Spleen (tissue), 11 donors: ENCODE measurements at regions not wholly inside any gene's neighbourhood (a gene's known extent, or its start where the extent isn't known, plus 50 kb on each side); places are given as distances from the start of the nearest gene placed in this dataset.

Experiments
- DNase-seq: peaks from one replicate; pipeline ENCODE4 v3.0.0-alpha.2; 2020
- H3K27ac ChIP-seq, 8 donors: fragments of 200-600 bp; sonication (generic) in 7 of 8; 1 replicate in 4 of 8; 2 replicates in 4 of 8; pipeline versions ENCODE4 v1.5.0 to v1.8.0; 2016 to 2021; ENCODE audit warnings: inconsistent platforms in 4 of 8, mild to moderate bottlenecking in 4 of 8, moderate library complexity in 1 of 8
- H3K27me3 ChIP-seq, 7 donors: fragments of 200-600 bp; sonication (generic) in 6 of 7; replicated peaks in 1 of 7; 1 replicate in 4 of 7; 2 replicates in 3 of 7; pipeline versions ENCODE4 v1.5.0 to v1.8.0; 2016 to 2021; ENCODE audit warnings: inconsistent platforms in 3 of 7, mild to moderate bottlenecking in 1 of 7
- H3K36me3 ChIP-seq, 6 donors: fragments of 200-600 bp; sonication (generic) in 5 of 6; 1 replicate in 4 of 6; 2 replicates in 2 of 6; pipeline versions ENCODE4 v1.5.0 to v1.8.0; 2016 to 2021; ENCODE audit warnings: inconsistent platforms in 2 of 6
- H3K4me1 ChIP-seq, 6 donors: fragments of 200-600 bp; sonication (generic) in 5 of 6; 1 replicate in 3 of 6; 2 replicates in 3 of 6; pipeline versions ENCODE4 v1.5.0 to v1.8.0; 2016 to 2021; ENCODE audit warnings: inconsistent platforms in 3 of 6
- H3K4me3 ChIP-seq, 8 donors: fragments of 200-600 bp; sonication (generic) in 7 of 8; 1 replicate in 4 of 8; 2 replicates in 4 of 8; pipeline versions ENCODE4 v1.5.0 to v1.8.0; 2016 to 2021; ENCODE audit warnings: inconsistent platforms in 4 of 8, mild to moderate bottlenecking in 4 of 8, moderate library complexity in 2 of 8
- H3K9me3 ChIP-seq, 8 donors: fragments of 200-600 bp; sonication (generic) in 7 of 8; 1 replicate in 4 of 8; 2 replicates in 4 of 8; pipeline versions ENCODE4 v1.5.0 to v1.8.0; 2016 to 2021; ENCODE audit warnings: inconsistent platforms in 4 of 8
- CTCF ChIP-seq, 11 experiments: fragments of 200-600 bp in 7 of 11; fragments of 450-650 bp in 4 of 11; sonication (generic) in 4 of 11; IDR thresholded peaks in 8 of 11; conservative IDR thresholded peaks in 3 of 11; 1 replicate in 7 of 11; 2 replicates in 4 of 11; pipeline versions ENCODE4 v1.4.0 to v1.8.0; 2016 to 2021; ENCODE audit warnings: antibody characterized with exemption in 11 of 11, inconsistent platforms in 4 of 11, mild to moderate bottlenecking in 1 of 11
- POLR2A ChIP-seq, 3 donors: fragments of 450-650 bp; IDR thresholded peaks; one replicate each; pipeline ENCODE4 v1.5.1; 2017; ENCODE audit warnings: antibody characterized with exemption in 3 of 3, mild to moderate bottlenecking in 1 of 3
- POLR2AphosphoS5 ChIP-seq, 3 donors: sonication (generic); formaldehyde crosslinking; IDR thresholded peaks; one replicate each; pipeline ENCODE4 v1.5.1; 2017; ENCODE audit warnings: antibody characterized with exemption in 3 of 3
- WGBS, 5 donors: extraction: QIAGEN DNeasy Blood & Tissue Kit in 3 of 5; methylation state at CpG; one replicate each; pipeline versions ENCODE4 v1.1.5 to v1.1.7; 2013 to 2018; 5-methylcytosine and 5-hydroxymethylcytosine counted together
- intact Hi-C: fragments of 100-400 bp; cut with DNase I; formaldehyde crosslinking; loops from one replicate; pipeline ENCODE4 v1.15.0; 2023; ENCODE audit warnings: low total_unique reads
- donor health status: healthy with polysubstance abuse.
- donor health status: DM: no; HTN: no; CAD: no; lungs with moderate emphysema.
- donor health status: DM: no; HTN: no; CAD: no.
- donor health status: Bipolar disorder and iron deficiency.
- donor health status: healthy.
- donor health status: DM: no; HTN: no; CAD: no.
- donor health status: DM: yes; HTN: yes; CAD: no.

- no peaks in the 10 kb centered on the region for H3K36me3 ChIP-seq
- DNase-seq, result no peak
- H3K4me3 ChIP-seq, result no peak overlapping the region
- no peak overlapping the region for H3K27ac ChIP-seq
- intact Hi-C loops, result no loop called here
- H3K4me1 ChIP-seq, result no peaks in the 10 kb centered on the region
- peaks cover 0 to 9% (median 0%) of the 10 kb centered on the region in 8 donors for H3K9me3 ChIP-seq
- TF ChIP-seq POLR2A (IDR thresholded peaks at IDR 0.05) (no peak), CTCF (IDR thresholded peaks at IDR 0.05 in 8 of 11, conservative IDR thresholded peaks at IDR 0.05 in 3 of 11) (no peak), POLR2AphosphoS5 (IDR thresholded peaks at IDR 0.05) (no peak)
- H3K27me3 ChIP-seq, result no peaks in the 10 kb centered on the region
- WGBS, 5 donors, result 81 to 97% (median 91%) methylated on average over 5 of the region's 5 CpGs
Observed at GRCh38 chr20:10917826-10918225, 244.0 kb upstream of the JAG1 start.

GRCh38 chr20:10919396-10920140, 245.8 kb upstream of the JAG1 start:
- Histone ChIP-seq H3K4me3 (no peak overlapping the region), H3K27ac (no peak overlapping the region), H3K4me1 (peaks cover 0 to under 1% (median 0%) of the 10 kb centered on the region in 6 donors), H3K36me3 (no peaks in the 10 kb centered on the region), H3K9me3 (peaks cover 0 to 9% (median 0%) of the 10 kb centered on the region in 8 donors), H3K27me3 (no peaks in the 10 kb centered on the region)
- no peak for DNase-seq
- intact Hi-C loops, result no loop called here
- TF ChIP-seq CTCF (IDR thresholded peaks at IDR 0.05 in 8 of 11, conservative IDR thresholded peaks at IDR 0.05 in 3 of 11) (no peak), POLR2AphosphoS5 (IDR thresholded peaks at IDR 0.05) (no peak), POLR2A (IDR thresholded peaks at IDR 0.05) (no peak)
- WGBS, 5 donors, result 58 to 72% (median 69%) methylated on average over 6 of the region's 6 CpGs

- WGBS, 5 donors, result 68 to 81% (median 72%) methylated on average over 2 of the region's 2 CpGs
- Histone ChIP-seq H3K27me3 (no peaks in the 10 kb centered on the region), H3K4me1 (peaks cover 0 to 5% (median 0%) of the 10 kb centered on the region in 6 donors), H3K27ac (no peak overlapping the region), H3K4me3 (no peak overlapping the region), H3K9me3 (peaks cover 0 to 9% (median 0%) of the 10 kb centered on the region in 8 donors), H3K36me3 (no peaks in the 10 kb centered on the region)
- no peak for TF ChIP-seq POLR2A (IDR thresholded peaks at IDR 0.05)
- no peak for TF ChIP-seq POLR2AphosphoS5 (IDR thresholded peaks at IDR 0.05)
- TF ChIP-seq CTCF (IDR thresholded peaks at IDR 0.05 in 8 of 11, conservative IDR thresholded peaks at IDR 0.05 in 3 of 11), result no peak
- intact Hi-C loops, result no loop called here
- DNase-seq, result no peak
Observed at GRCh38 chr20:10920396-10920795, 246.6 kb upstream of the JAG1 start.

GRCh38 chr20:10921491-10922010, 247.8 kb upstream of the JAG1 start:
- peaks cover 0 to 9% (median 0%) of the 10 kb centered on the region in 8 donors for H3K9me3 ChIP-seq
- no peak for DNase-seq
- no peaks in the 10 kb centered on the region for H3K36me3 ChIP-seq
- no peaks in the 10 kb centered on the region for H3K27me3 ChIP-seq
- H3K4me1 ChIP-seq, result peaks cover 0 to 10% (median 0%) of the 10 kb centered on the region in 6 donors
- no peak overlapping the region for H3K27ac ChIP-seq
- TF ChIP-seq CTCF (IDR thresholded peaks at IDR 0.05 in 8 of 11, conservative IDR thresholded peaks at IDR 0.05 in 3 of 11) (no peak), POLR2A (IDR thresholded peaks at IDR 0.05) (no peak), POLR2AphosphoS5 (IDR thresholded peaks at IDR 0.05) (no peak)
- intact Hi-C loops, result no loop called here
- H3K4me3 ChIP-seq, result no peak overlapping the region
- WGBS, 5 donors, result 87 to 96% (median 92%) methylated on average over 2 of the region's 2 CpGs
